Stimulated activated CD4-positive, alpha-beta T cell treated with anti-CD3 and anti-CD28 coated beads, Interleukin-2, amount 100 ng/mL, for 24 hours (primary cell): ENCODE measurements at regions not wholly inside any gene's neighbourhood (a gene's known extent, or its start where the extent isn't known, plus 50 kb on each side); places are given as distances from the start of the nearest gene placed in this dataset.
"Not testable (repeated sequence)": the region's sequence is repeated elsewhere in the genome, so short reads cannot be mapped to it uniquely, and the experiment has no call there.

Source experiments
- DNase-seq, 2 donors: peaks; one replicate each; pipeline ENCODE4 v3.0.0-alpha.2; 2020

GRCh38 chr15:77909182-77909940, 168.2 kb downstream of the TBC1D2B start:
- no peak for DNase-seq

- DNase-seq: not testable (repeated sequence)
Measured at GRCh38 chr15:77908752-77909111, 168.8 kb downstream of the TBC1D2B start.

- peak; percentile 56 to 82 for DNase-seq
Measured at GRCh38 chr15:77907824-77908751, 169.4 kb downstream of the TBC1D2B start.

GRCh38 chr15:77906062-77906990, 171.2 kb downstream of the TBC1D2B start:
- DNase-seq: not testable (repeated sequence)

GRCh38 chr15:77905301-77905920, 172.1 kb downstream of the TBC1D2B start:
- DNase-seq: no peak

GRCh38 chr15:77904901-77905300, 172.6 kb downstream of the TBC1D2B start:
- DNase-seq: no peak

- DNase-seq: no peak
Measured at GRCh38 chr15:77904436-77904821, 173.1 kb downstream of the TBC1D2B start.

GRCh38 chr15:77903761-77904435, 173.6 kb downstream of the TBC1D2B start:
- DNase-seq: not testable (repeated sequence)

- peak; percentile 31 to 45 for DNase-seq
Measured at GRCh38 chr15:77902921-77903760, 174.4 kb downstream of the TBC1D2B start.

GRCh38 chr15:77901921-77902750, 175.4 kb downstream of the TBC1D2B start:
- no peak for DNase-seq

GRCh38 chr15:77901251-77901881, 176.1 kb downstream of the TBC1D2B start:
- no peak for DNase-seq

GRCh38 chr15:77900331-77900963, 177.1 kb downstream of the TBC1D2B start:
- DNase-seq: peak; percentile 58 to 68

GRCh38 chr15:77899776-77900175, 177.7 kb downstream of the TBC1D2B start:
- not testable (repeated sequence) for DNase-seq

GRCh38 chr15:77898811-77899730, 178.4 kb downstream of the TBC1D2B start:
- no peak for DNase-seq

- no peak for DNase-seq
Measured at GRCh38 chr15:77897896-77898406, 179.6 kb downstream of the TBC1D2B start.

GRCh38 chr15:77897113-77897895, 180.2 kb downstream of the TBC1D2B start:
- DNase-seq: not testable (repeated sequence)
